ENCODE measurements at regions not wholly inside any gene's neighbourhood (a gene's known extent, or its start where the extent isn't known, plus 50 kb on each side); places are given as distances from the start of the nearest gene placed in this dataset.

- no peak for TF ChIP-seq FOXP2 (optimal IDR thresholded peaks at IDR 0.05; ENCODE audit: control extremely low read depth, extremely low read length, insufficient read depth)
- no peak for TF ChIP-seq POLR2AphosphoS5 (IDR thresholded peaks at IDR 0.05; ENCODE audit: borderline replicate concordance, low read depth, low read length)
- no peak for TF ChIP-seq EZH2 (IDR thresholded peaks at IDR 0.05)
- Histone ChIP-seq H3K27ac (peak overlapping the region; percentile 99), H3K9me3 (ENCODE audit: low read depth, low read length) (no peaks in the 10 kb centered on the region), H3K9ac (ENCODE audit: insufficient read length) (peak overlapping the region; percentile 62), H3K4me3 (peak overlapping the region; percentile 65), H3K36me3 (ENCODE audit: insufficient read depth, low read length) (no peaks in the 10 kb centered on the region)
- DNase-seq (ENCODE audit: low read depth, low spot score) = no peak
Observed at GRCh38 chr12:19633641-19634040, 194.3 kb downstream of the AEBP2 start.

- no peak for TF ChIP-seq POLR2AphosphoS5 (IDR thresholded peaks at IDR 0.05; ENCODE audit: borderline replicate concordance, low read depth, low read length)
- TF ChIP-seq EZH2 (IDR thresholded peaks at IDR 0.05) = no peak
- no peak overlapping the region for H3K27ac ChIP-seq
- no peak for DNase-seq (ENCODE audit: low read depth, low spot score)
- H3K4me3 ChIP-seq = no peak overlapping the region
- no peaks in the 10 kb centered on the region for H3K36me3 ChIP-seq (ENCODE audit: insufficient read depth, low read length)
- no peak overlapping the region for H3K9ac ChIP-seq (ENCODE audit: insufficient read length)
- H3K9me3 ChIP-seq (ENCODE audit: low read depth, low read length) = no peaks in the 10 kb centered on the region
Observed at GRCh38 chr12:19639781-19640415, 200.6 kb downstream of the AEBP2 start.

- TF ChIP-seq EZH2 (IDR thresholded peaks at IDR 0.05) = no peak
- no peak for TF ChIP-seq FOXP2 (optimal IDR thresholded peaks at IDR 0.05; ENCODE audit: control extremely low read depth, extremely low read length, insufficient read depth)
- TF ChIP-seq POLR2AphosphoS5 (IDR thresholded peaks at IDR 0.05; ENCODE audit: borderline replicate concordance, low read depth, low read length) = no peak
- Histone ChIP-seq H3K27ac (no peak overlapping the region), H3K4me3 (no peak overlapping the region), H3K9ac (ENCODE audit: insufficient read length) (no peak overlapping the region), H3K36me3 (ENCODE audit: insufficient read depth, low read length) (no peaks in the 10 kb centered on the region), H3K9me3 (ENCODE audit: low read depth, low read length) (no peaks in the 10 kb centered on the region; the same call in 1 of the 2 replicates)
- no peak for DNase-seq (ENCODE audit: low read depth, low spot score)
Observed at GRCh38 chr12:19641235-19642080, 202.2 kb downstream of the AEBP2 start.

DNA sequence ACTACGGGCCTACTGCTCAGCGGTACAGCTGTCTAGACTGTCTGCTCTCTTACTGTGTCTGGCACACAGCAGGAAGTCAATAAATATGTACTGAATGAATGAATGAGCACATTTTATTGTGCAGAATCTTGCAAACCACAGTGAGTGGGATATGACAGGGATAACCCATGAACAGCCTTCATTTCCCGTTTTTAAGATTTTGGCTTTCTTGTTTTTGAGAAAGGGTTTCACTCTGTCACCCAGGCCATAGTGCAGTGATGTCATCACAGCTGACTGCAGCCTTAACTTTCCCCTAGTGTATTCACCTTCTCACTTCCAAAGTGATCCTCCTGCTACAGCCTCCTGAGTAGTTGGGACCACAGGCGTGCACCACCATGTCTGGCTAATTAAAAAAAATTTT lies 203.1 kb downstream of the AEBP2 start:
- H3K27ac ChIP-seq = no peak overlapping the region
- no peak for TF ChIP-seq POLR2AphosphoS5 (IDR thresholded peaks at IDR 0.05; ENCODE audit: borderline replicate concordance, low read depth, low read length)
- no peak for TF ChIP-seq FOXP2 (optimal IDR thresholded peaks at IDR 0.05; ENCODE audit: control extremely low read depth, extremely low read length, insufficient read depth)
- TF ChIP-seq EZH2 (IDR thresholded peaks at IDR 0.05) = no peak
- no peak for DNase-seq (ENCODE audit: low read depth, low spot score)
- H3K4me3 ChIP-seq = no peak overlapping the region
- H3K36me3 ChIP-seq (ENCODE audit: insufficient read depth, low read length) = no peaks in the 10 kb centered on the region
- H3K9me3 ChIP-seq (ENCODE audit: low read depth, low read length) = no peaks in the 10 kb centered on the region; the same call in 1 of the 2 replicates
- H3K9ac ChIP-seq (ENCODE audit: insufficient read length) = no peak overlapping the region

DNA sequence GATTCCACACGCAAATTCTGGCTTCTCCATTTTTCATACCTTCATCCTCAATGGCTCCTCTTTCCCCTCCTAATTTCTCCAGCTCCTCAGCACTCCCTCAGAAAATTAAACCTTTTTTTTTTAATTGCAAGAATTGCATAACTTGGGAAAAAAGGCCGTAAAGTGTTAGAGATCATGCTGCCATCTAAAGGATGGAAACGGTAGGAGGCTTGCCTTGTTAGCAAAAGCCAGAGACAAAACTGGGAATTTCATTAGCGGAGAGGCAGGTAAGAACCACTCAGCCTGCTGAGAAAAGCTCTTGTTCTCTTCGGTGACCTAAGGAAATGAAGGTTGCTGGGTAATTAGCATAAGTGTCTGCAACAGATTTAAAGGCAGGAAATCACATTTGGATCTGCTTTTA lies 204.3 kb downstream of the AEBP2 start:
- DNase-seq (ENCODE audit: low read depth, low spot score) = no peak
- no peak overlapping the region for H3K4me3 ChIP-seq
- H3K27ac ChIP-seq = no peak overlapping the region
- no peaks in the 10 kb centered on the region; the same call in 1 of the 2 replicates for H3K9me3 ChIP-seq (ENCODE audit: low read depth, low read length)
- H3K9ac ChIP-seq (ENCODE audit: insufficient read length) = no peak overlapping the region
- H3K36me3 ChIP-seq (ENCODE audit: insufficient read depth, low read length) = no peaks in the 10 kb centered on the region
- TF ChIP-seq EZH2 (IDR thresholded peaks at IDR 0.05) = no peak
- TF ChIP-seq POLR2AphosphoS5 (IDR thresholded peaks at IDR 0.05; ENCODE audit: borderline replicate concordance, low read depth, low read length) = no peak
- TF ChIP-seq FOXP2 (optimal IDR thresholded peaks at IDR 0.05; ENCODE audit: control extremely low read depth, extremely low read length, insufficient read depth) = no peak

DNA sequence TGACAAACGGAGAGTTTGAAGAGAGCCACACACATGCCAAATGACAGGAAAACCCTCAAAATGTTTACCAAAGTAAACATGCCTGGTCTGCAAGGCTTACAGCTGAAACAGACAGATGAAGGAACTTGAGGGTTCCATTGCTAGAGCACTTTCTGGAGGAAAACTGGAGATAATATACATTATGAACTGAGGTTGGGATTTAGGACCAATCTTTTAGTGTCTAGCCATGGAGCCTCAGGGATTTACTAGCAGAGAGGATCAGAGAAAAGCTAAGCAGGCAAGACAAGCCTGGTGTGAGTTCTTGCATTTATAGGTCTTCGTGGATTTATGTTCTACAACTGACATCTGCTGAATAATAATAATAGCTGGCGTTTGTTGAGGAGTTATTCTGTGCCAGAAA lies 205.3 kb downstream of the AEBP2 start:
- no peak for DNase-seq (ENCODE audit: low read depth, low spot score)
- Histone ChIP-seq H3K9me3 (ENCODE audit: low read depth, low read length) (no peaks in the 10 kb centered on the region; the same call in 1 of the 2 replicates), H3K36me3 (ENCODE audit: insufficient read depth, low read length) (no peaks in the 10 kb centered on the region), H3K4me3 (no peak overlapping the region), H3K27ac (0 out of 2 replicates have a peak overlapping the region, but pooled peaks have one; percentile 22), H3K9ac (ENCODE audit: insufficient read length) (no peak overlapping the region)
- TF ChIP-seq POLR2AphosphoS5 (IDR thresholded peaks at IDR 0.05; ENCODE audit: borderline replicate concordance, low read depth, low read length) (no peak), FOXP2 (optimal IDR thresholded peaks at IDR 0.05; ENCODE audit: control extremely low read depth, extremely low read length, insufficient read depth) (no peak), EZH2 (IDR thresholded peaks at IDR 0.05) (no peak)

- TF ChIP-seq EZH2 (IDR thresholded peaks at IDR 0.05) (no peak), POLR2AphosphoS5 (IDR thresholded peaks at IDR 0.05; ENCODE audit: borderline replicate concordance, low read depth, low read length) (no peak), FOXP2 (optimal IDR thresholded peaks at IDR 0.05; ENCODE audit: control extremely low read depth, extremely low read length, insufficient read depth) (no peak)
- DNase-seq (ENCODE audit: low read depth, low spot score) = no peak
- Histone ChIP-seq H3K9ac (ENCODE audit: insufficient read length) (no peak overlapping the region), H3K27ac (no peak overlapping the region), H3K36me3 (ENCODE audit: insufficient read depth, low read length) (no peaks in the 10 kb centered on the region), H3K4me3 (no peak overlapping the region), H3K9me3 (ENCODE audit: low read depth, low read length) (no peaks in the 10 kb centered on the region; the same call in 1 of the 2 replicates)
Observed at GRCh38 chr12:19645823-19646222, 206.5 kb downstream of the AEBP2 start.

- no peak overlapping the region for H3K27ac ChIP-seq
- TF ChIP-seq EZH2 (IDR thresholded peaks at IDR 0.05) (no peak), POLR2AphosphoS5 (IDR thresholded peaks at IDR 0.05; ENCODE audit: borderline replicate concordance, low read depth, low read length) (no peak), FOXP2 (optimal IDR thresholded peaks at IDR 0.05; ENCODE audit: control extremely low read depth, extremely low read length, insufficient read depth) (no peak)
- no peak for DNase-seq (ENCODE audit: low read depth, low spot score)
- H3K36me3 ChIP-seq (ENCODE audit: insufficient read depth, low read length) = no peaks in the 10 kb centered on the region
- no peak overlapping the region for H3K9ac ChIP-seq (ENCODE audit: insufficient read length)
- H3K9me3 ChIP-seq (ENCODE audit: low read depth, low read length) = no peaks in the 10 kb centered on the region; the same call in 1 of the 2 replicates
- H3K4me3 ChIP-seq = no peak overlapping the region
Observed at GRCh38 chr12:19646599-19646998, 207.3 kb downstream of the AEBP2 start.
